ENCODE measurements at regions not wholly inside any gene's neighbourhood (a gene's known extent, or its start where the extent isn't known, plus 50 kb on each side); places are given as distances from the start of the nearest gene placed in this dataset.

DNA sequence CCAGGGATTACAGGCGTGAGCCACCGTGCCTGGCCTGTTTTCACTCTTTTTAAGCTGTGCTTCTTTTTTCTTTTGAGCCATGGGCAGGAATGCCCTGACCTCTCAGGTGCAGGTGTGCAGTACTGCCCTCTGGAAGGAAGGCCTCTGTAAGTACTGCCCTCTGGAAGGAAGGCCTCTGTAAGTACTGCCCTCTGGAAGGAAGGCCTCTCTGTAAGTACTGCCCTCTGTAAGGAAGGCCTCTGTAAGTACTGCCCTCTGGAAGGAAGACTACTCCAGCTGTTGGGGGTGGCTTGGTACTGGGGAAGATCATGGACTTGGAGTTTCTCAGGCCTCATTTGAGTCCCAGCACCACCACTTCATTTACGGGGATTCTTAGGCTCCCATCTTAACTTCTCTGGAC, 248.5 kb upstream of the ID2 start:
- Histone ChIP-seq H3K27me3 (ENCODE audit: low read depth, low read length) (no peaks in the 10 kb centered on the region), H3K4me1 (ENCODE audit: control insufficient read depth in 1 of 2, insufficient read depth in 2 of 2, low read length in 2 of 2) (no peaks in the 10 kb centered on the region), H3K27ac (ENCODE audit: low read length) (no peak overlapping the region), H3K4me3 (ENCODE audit: low read depth in 1 of 2, low read length in 2 of 2) (no peak overlapping the region), H3K36me3 (ENCODE audit: control insufficient read depth in 1 of 2, insufficient read depth in 2 of 2, low read length in 2 of 2) (no peaks in the 10 kb centered on the region), H3K9me3 (ENCODE audit: control insufficient read depth in 1 of 2, low read length in 2 of 2) (no peaks in the 10 kb centered on the region)

DNA sequence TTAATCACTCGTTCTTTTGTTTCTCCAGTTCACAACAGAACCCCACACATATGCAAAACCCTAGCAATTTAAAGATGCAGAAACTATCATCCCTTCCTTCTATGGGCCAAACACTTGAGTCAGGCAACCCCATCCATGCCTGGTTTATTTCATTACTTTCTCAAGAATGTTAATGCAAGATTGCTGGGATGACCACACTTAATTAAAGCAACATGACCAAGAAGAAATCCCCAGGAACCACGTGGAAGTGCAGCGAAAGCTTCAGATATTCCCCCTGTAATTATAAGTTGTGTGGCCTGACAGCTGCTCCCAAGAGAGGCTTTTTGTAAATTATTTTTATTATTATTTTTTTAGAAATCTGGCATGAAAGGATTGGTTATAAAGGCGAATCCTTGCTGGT, 246.2 kb upstream of the ID2 start:
- Histone ChIP-seq H3K4me3 (ENCODE audit: low read depth in 1 of 2, low read length in 2 of 2) (no peak overlapping the region), H3K27me3 (ENCODE audit: low read depth, low read length) (no peaks in the 10 kb centered on the region), H3K36me3 (ENCODE audit: control insufficient read depth in 1 of 2, insufficient read depth in 2 of 2, low read length in 2 of 2) (no peaks in the 10 kb centered on the region), H3K27ac (ENCODE audit: low read length) (no peak overlapping the region), H3K4me1 (ENCODE audit: control insufficient read depth in 1 of 2, insufficient read depth in 2 of 2, low read length in 2 of 2) (no peaks in the 10 kb centered on the region), H3K9me3 (ENCODE audit: control insufficient read depth in 1 of 2, low read length in 2 of 2) (no peaks in the 10 kb centered on the region)

DNA sequence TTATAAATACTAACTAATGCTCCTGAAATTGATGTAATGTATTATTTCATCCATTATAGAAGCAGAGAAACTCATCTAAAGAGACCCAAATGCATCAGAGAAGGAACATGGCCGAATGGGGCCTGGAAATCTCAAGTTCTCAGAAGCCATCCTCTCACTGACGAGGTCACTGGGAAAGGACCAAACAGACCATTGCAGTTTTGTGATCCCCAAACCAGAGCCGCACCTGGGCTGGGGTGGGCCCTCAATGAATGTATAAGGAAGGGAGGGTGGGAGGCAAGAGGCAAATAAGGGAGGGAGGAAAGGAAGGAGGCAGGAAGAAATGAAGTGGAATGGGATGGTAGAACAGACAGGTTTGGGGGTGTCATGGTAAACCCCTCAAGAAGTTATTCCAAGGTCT, 245.3 kb upstream of the ID2 start:
- Histone ChIP-seq H3K27me3 (ENCODE audit: low read depth, low read length) (no peaks in the 10 kb centered on the region), H3K4me1 (ENCODE audit: control insufficient read depth in 1 of 2, insufficient read depth in 2 of 2, low read length in 2 of 2) (no peaks in the 10 kb centered on the region), H3K36me3 (ENCODE audit: control insufficient read depth in 1 of 2, insufficient read depth in 2 of 2, low read length in 2 of 2) (no peaks in the 10 kb centered on the region), H3K9me3 (ENCODE audit: control insufficient read depth in 1 of 2, low read length in 2 of 2) (no peaks in the 10 kb centered on the region), H3K4me3 (ENCODE audit: low read depth in 1 of 2, low read length in 2 of 2) (no peak overlapping the region), H3K27ac (ENCODE audit: low read length) (no peak overlapping the region)

DNA sequence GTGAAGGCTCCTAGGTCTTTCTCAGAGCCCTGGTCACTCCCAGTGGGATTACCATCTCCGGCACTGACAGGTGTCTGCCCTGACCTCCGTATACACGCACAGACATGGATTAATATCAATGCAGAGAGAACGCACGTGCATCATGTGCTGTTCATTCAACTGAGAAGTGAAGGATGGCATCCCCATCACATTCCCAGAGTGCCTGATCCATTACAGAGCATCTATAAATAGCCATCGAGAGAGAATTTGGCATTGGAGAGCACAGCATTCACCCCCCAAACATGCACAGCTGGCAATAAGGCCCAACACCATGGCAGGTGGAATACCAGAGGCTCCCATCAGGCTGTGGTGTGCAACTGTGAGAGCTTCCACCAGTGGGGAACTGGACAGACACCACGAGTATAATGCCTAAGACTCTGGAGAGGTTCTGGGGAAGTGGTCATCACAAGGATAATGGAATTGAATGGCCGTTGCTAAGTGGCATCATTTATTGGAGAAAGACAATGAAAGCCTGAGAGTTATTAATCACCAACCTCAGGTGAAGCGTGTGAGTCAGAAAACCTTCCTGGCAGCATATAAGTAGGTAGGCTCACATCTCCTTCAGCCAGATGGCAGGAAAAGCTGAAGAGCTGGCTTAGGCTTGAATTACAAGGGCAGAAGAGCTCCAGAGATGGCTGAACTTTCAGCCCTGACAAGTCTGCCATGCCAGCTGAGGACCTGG, 244.5 kb upstream of the ID2 start:
- Histone ChIP-seq H3K36me3 (ENCODE audit: control insufficient read depth in 1 of 2, insufficient read depth in 2 of 2, low read length in 2 of 2) (no peaks in the 10 kb centered on the region), H3K27ac (ENCODE audit: low read length) (no peak overlapping the region), H3K27me3 (ENCODE audit: low read depth, low read length) (no peaks in the 10 kb centered on the region), H3K4me3 (ENCODE audit: low read depth in 1 of 2, low read length in 2 of 2) (no peak overlapping the region), H3K9me3 (ENCODE audit: control insufficient read depth in 1 of 2, low read length in 2 of 2) (no peaks in the 10 kb centered on the region), H3K4me1 (ENCODE audit: control insufficient read depth in 1 of 2, insufficient read depth in 2 of 2, low read length in 2 of 2) (no peaks in the 10 kb centered on the region)

DNA sequence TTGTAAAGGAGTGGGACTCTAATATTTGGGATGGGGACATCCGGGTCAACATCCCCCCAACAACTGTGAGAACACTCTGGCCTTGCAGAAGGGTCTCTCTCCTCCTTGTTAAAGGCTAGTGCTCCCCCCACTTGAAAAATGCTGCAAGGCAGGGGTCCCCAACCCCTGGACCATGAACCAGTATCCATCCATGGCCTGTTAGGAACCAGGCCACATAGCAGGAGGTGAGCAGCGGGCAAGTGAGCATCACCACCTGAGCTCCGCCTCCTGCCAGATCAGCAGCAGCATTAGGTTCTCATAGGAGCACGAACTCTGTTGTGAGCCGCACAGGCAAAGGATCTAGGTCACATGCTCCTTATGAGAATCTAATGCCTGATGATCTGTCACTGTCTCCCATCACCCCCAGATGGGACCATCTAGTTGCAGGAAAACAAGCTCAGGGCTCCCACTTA, 243.9 kb upstream of the ID2 start:
- no peak overlapping the region for H3K4me3 ChIP-seq (ENCODE audit: low read depth in 1 of 2, low read length in 2 of 2)
- no peaks in the 10 kb centered on the region for H3K27me3 ChIP-seq (ENCODE audit: low read depth, low read length)
- H3K27ac ChIP-seq (ENCODE audit: low read length): no peak overlapping the region
- no peaks in the 10 kb centered on the region for H3K9me3 ChIP-seq (ENCODE audit: control insufficient read depth in 1 of 2, low read length in 2 of 2)
- H3K4me1 ChIP-seq (ENCODE audit: control insufficient read depth in 1 of 2, insufficient read depth in 2 of 2, low read length in 2 of 2): no peaks in the 10 kb centered on the region
- no peaks in the 10 kb centered on the region for H3K36me3 ChIP-seq (ENCODE audit: control insufficient read depth in 1 of 2, insufficient read depth in 2 of 2, low read length in 2 of 2)

DNA sequence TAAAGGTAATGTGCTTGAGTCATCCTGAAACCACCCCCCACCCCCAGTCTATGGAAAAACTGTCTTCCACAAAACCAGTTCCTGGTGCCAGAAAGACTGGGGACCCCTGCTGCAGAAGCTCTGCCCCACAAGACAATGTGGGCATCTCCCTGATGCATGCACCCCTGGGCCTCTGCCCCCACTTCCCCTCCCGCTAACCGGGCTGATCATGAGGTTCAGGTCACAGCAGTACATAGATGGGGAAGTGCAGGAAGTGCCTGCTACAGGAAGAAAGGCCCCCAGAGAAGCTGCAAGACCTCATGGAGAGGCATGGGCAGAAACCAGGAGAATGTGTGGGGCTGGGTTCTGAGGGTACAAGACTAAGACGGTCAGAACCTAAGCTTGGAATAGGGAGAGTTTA, 243.4 kb upstream of the ID2 start:
- Histone ChIP-seq H3K9me3 (ENCODE audit: control insufficient read depth in 1 of 2, low read length in 2 of 2) (no peaks in the 10 kb centered on the region), H3K27ac (ENCODE audit: low read length) (no peak overlapping the region), H3K4me3 (ENCODE audit: low read depth in 1 of 2, low read length in 2 of 2) (no peak overlapping the region), H3K27me3 (ENCODE audit: low read depth, low read length) (no peaks in the 10 kb centered on the region), H3K4me1 (ENCODE audit: control insufficient read depth in 1 of 2, insufficient read depth in 2 of 2, low read length in 2 of 2) (no peaks in the 10 kb centered on the region), H3K36me3 (ENCODE audit: control insufficient read depth in 1 of 2, insufficient read depth in 2 of 2, low read length in 2 of 2) (no peaks in the 10 kb centered on the region)

DNA sequence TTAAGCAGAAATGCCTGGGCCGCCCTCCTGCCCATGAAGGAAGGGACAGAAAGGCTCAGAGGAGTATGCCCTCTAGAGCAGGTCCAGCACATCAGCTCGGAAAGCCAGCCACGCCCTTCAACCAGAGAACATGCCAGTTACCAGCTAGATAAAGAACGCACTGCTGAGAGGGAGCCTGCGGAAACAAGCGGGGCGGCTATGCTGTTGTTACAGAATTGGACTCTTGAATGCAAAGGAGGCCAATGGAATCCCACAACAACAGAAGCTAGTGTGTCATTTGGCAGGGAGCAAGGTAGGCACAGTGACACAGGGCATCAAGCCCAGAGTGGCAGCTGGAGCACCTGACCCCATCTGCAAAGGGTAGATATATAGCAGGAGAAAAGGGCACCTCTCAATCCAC, 242.9 kb upstream of the ID2 start:
- no peak overlapping the region for H3K4me3 ChIP-seq (ENCODE audit: low read depth in 1 of 2, low read length in 2 of 2)
- no peaks in the 10 kb centered on the region for H3K27me3 ChIP-seq (ENCODE audit: low read depth, low read length)
- H3K27ac ChIP-seq (ENCODE audit: low read length): no peak overlapping the region
- H3K36me3 ChIP-seq (ENCODE audit: control insufficient read depth in 1 of 2, insufficient read depth in 2 of 2, low read length in 2 of 2): no peaks in the 10 kb centered on the region
- no peaks in the 10 kb centered on the region for H3K4me1 ChIP-seq (ENCODE audit: control insufficient read depth in 1 of 2, insufficient read depth in 2 of 2, low read length in 2 of 2)
- no peaks in the 10 kb centered on the region for H3K9me3 ChIP-seq (ENCODE audit: control insufficient read depth in 1 of 2, low read length in 2 of 2)

DNA sequence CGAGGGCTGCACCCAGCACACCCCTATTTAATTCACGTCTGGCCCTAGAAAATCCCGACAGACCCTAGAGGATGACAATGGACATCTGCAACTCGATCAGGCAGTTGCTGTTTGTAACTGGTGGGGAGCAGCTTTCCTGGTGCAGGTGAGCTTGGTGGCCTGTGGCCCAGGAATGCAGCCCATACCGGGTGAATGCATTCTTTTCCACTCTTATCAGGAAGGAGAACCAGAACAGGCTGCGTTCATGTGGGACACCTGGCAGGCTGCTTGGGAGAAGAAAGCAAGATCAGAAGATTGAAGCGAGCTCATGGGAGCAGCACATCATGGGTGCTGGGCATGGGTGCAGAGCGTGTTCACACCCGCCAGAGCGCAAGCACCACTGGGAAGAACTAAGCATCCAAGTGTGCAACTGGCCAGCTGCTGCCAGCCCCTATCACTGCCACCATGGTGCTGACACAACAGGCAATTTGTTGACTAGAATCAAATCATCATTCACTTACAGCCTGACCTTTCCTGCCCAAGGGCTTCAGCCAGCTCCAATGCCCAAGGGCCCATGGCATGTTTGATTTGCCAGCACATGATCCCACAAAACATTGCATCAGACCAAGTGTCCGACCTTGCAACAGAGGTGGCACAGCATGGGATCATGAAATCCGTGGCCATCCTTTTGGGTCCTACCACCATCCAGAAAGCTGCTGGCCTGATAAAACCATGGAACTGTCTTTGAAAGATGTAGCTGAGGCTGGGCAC, 241.7 kb upstream of the ID2 start:
- H3K9me3 ChIP-seq (ENCODE audit: control insufficient read depth in 1 of 2, low read length in 2 of 2): no peaks in the 10 kb centered on the region
- H3K4me3 ChIP-seq (ENCODE audit: low read depth in 1 of 2, low read length in 2 of 2): no peak overlapping the region
- no peak overlapping the region for H3K27ac ChIP-seq (ENCODE audit: low read length)

DNA sequence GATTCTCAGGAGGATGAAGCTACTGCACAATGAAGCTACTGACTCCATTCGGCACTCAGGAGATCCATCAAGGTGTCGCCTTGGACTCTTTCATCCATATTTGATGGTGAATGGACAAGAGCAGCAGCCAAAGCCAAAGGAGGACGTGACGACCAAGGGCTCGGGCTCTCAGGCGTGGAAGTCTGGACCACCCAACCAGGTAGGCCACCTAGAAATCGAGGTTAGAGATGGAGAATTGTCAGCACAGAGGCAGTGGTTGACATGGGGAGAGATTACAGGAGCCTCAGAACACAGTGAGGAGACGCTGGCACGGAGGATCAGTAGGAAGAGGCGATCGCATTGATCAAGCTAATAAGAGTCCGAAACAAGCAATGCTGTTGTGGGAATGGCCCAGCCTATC, 240.5 kb upstream of the ID2 start:
- Histone ChIP-seq H3K4me3 (ENCODE audit: low read depth in 1 of 2, low read length in 2 of 2) (no peak overlapping the region), H3K27me3 (ENCODE audit: low read depth, low read length) (no peaks in the 10 kb centered on the region), H3K9me3 (ENCODE audit: control insufficient read depth in 1 of 2, low read length in 2 of 2) (no peaks in the 10 kb centered on the region), H3K36me3 (ENCODE audit: control insufficient read depth in 1 of 2, insufficient read depth in 2 of 2, low read length in 2 of 2) (no peaks in the 10 kb centered on the region), H3K4me1 (ENCODE audit: control insufficient read depth in 1 of 2, insufficient read depth in 2 of 2, low read length in 2 of 2) (no peaks in the 10 kb centered on the region), H3K27ac (ENCODE audit: low read length) (no peak overlapping the region)

More for the DNA sequence above, 241.7 kb upstream of the ID2 start:
- H3K27me3 ChIP-seq (ENCODE audit: low read depth, low read length): no peaks in the 10 kb centered on the region
- no peaks in the 10 kb centered on the region for H3K4me1 ChIP-seq (ENCODE audit: control insufficient read depth in 1 of 2, insufficient read depth in 2 of 2, low read length in 2 of 2)
- no peaks in the 10 kb centered on the region for H3K36me3 ChIP-seq (ENCODE audit: control insufficient read depth in 1 of 2, insufficient read depth in 2 of 2, low read length in 2 of 2)

DNA sequence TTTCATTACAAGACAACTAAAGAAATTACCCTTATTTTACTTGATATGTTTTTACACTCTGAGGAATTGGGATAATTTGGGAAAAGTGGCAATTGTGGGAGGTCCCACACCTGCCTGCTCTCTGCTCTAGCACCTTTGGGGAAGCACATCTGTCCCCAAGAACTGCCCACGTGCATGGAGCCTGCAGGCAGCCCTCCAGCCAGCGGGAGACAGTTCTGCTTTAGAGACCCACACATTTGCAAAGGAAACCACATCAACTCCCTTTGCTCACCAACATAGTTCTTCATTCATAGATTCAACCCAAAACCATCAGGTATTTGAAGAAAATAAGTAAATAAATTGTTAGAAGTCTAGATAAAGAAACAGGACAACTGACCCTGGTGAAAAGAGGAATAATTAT, 239.9 kb upstream of the ID2 start:
- H3K4me1 ChIP-seq (ENCODE audit: control insufficient read depth in 1 of 2, insufficient read depth in 2 of 2, low read length in 2 of 2): no peaks in the 10 kb centered on the region
- H3K36me3 ChIP-seq (ENCODE audit: control insufficient read depth in 1 of 2, insufficient read depth in 2 of 2, low read length in 2 of 2): no peaks in the 10 kb centered on the region
- no peaks in the 10 kb centered on the region for H3K9me3 ChIP-seq (ENCODE audit: control insufficient read depth in 1 of 2, low read length in 2 of 2)
- no peaks in the 10 kb centered on the region for H3K27me3 ChIP-seq (ENCODE audit: low read depth, low read length)
- H3K27ac ChIP-seq (ENCODE audit: low read length): no peak overlapping the region
- H3K4me3 ChIP-seq (ENCODE audit: low read depth in 1 of 2, low read length in 2 of 2): no peak overlapping the region

DNA sequence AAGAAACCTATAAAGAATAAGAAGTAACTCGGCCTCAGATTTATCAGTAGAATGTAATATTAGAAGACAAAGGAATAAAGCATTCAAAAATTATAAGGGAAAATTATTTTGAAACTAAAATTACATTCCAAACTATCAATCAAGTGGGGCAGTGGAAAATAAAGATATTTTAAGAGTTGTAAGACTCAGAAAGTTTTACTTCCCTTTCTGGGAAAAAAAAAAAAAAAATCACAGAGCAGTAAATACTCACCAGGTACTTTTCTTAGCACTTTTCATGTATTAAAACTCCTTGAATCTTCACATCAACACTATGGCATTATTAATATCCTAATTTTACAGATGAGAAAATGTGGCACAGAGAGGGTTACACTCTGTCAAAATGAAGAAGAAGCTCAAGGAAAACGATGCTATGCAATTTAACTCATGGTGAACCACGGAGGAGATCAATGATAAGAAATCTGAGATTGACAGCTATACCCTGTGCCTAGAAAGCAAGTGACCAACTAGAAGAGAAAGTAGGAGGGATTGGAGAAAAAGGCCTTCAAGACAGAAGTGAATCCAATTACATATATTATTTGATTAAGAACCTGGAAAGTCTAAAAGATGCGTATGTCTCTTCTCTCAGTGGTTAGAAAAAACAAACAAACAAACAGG, 238.9 kb upstream of the ID2 start:
- H3K4me3 ChIP-seq (ENCODE audit: low read depth in 1 of 2, low read length in 2 of 2): no peak overlapping the region
- H3K27ac ChIP-seq (ENCODE audit: low read length): no peak overlapping the region
- H3K27me3 ChIP-seq (ENCODE audit: low read depth, low read length): no peaks in the 10 kb centered on the region
- H3K4me1 ChIP-seq (ENCODE audit: control insufficient read depth in 1 of 2, insufficient read depth in 2 of 2, low read length in 2 of 2): no peaks in the 10 kb centered on the region
- no peaks in the 10 kb centered on the region for H3K9me3 ChIP-seq (ENCODE audit: control insufficient read depth in 1 of 2, low read length in 2 of 2)
- no peaks in the 10 kb centered on the region for H3K36me3 ChIP-seq (ENCODE audit: control insufficient read depth in 1 of 2, insufficient read depth in 2 of 2, low read length in 2 of 2)

Data from muscle layer of duodenum (tissue), 2 donors.